Colonic mucosa (tissue), 4 donors: ENCODE measurements at regions not wholly inside any gene's neighbourhood (a gene's known extent, or its start where the extent isn't known, plus 50 kb on each side); places are given as distances from the start of the nearest gene placed in this dataset.

Experiments used
- DNase-seq: peaks from one replicate; pipeline ENCODE4 v3.0.0-alpha.2; 2020
- H3K27ac ChIP-seq: fragments of 200-600 bp; one replicate; pipeline ENCODE4 v1.8.0; 2021
- H3K27me3 ChIP-seq: fragments of 200-600 bp; one replicate; pipeline ENCODE4 v1.8.0; 2021
- H3K36me3 ChIP-seq: fragments of 200-600 bp; one replicate; pipeline ENCODE4 v1.8.0; 2021
- H3K4me1 ChIP-seq: fragments of 200-600 bp; one replicate; pipeline ENCODE4 v1.8.0; 2021; ENCODE audit warnings: mild to moderate bottlenecking
- H3K4me3 ChIP-seq: fragments of 200-600 bp; one replicate; pipeline ENCODE4 v1.8.0; 2021
- H3K9ac ChIP-seq, 2 donors: one replicate each; pipeline ENCODE4 v1.7.0; 2013; ENCODE audit warnings: control low read depth in 2 of 2, low read depth in 2 of 2, low read length in 2 of 2
- H3K9me3 ChIP-seq: fragments of 200-600 bp; one replicate; pipeline ENCODE4 v1.8.0; 2021
- intact Hi-C: fragments of 100-400 bp; cut with DNase I; formaldehyde crosslinking; loops from one replicate; pipeline ENCODE4 v1.14.1; 2022
- TF ChIP-seq, protein P1 (sequence below): fragments of 200-600 bp; IDR thresholded peaks from one replicate; pipeline ENCODE4 v1.8.0; 2022; ENCODE audit warnings: antibody characterized with exemption, mild to moderate bottlenecking
- donor health status: healthy.
- donor health status: DM: no; HTN: no; CAD: no.
- donor health status: DM: no; HTN: no; CAD: no.

GRCh38 chr2:19651466-19651865 is 250.3 kb downstream of the TTC32 start:
- Histone ChIP-seq H3K9me3 (no peaks in the 10 kb centered on the region), H3K27ac (no peak overlapping the region), H3K36me3 (no peaks in the 10 kb centered on the region), H3K9ac (no peak overlapping the region), H3K27me3 (no peaks in the 10 kb centered on the region), H3K4me3 (no peak overlapping the region), H3K4me1 (no peaks in the 10 kb centered on the region)
- no peak for DNase-seq
- TF ChIP-seq, protein P1, sequence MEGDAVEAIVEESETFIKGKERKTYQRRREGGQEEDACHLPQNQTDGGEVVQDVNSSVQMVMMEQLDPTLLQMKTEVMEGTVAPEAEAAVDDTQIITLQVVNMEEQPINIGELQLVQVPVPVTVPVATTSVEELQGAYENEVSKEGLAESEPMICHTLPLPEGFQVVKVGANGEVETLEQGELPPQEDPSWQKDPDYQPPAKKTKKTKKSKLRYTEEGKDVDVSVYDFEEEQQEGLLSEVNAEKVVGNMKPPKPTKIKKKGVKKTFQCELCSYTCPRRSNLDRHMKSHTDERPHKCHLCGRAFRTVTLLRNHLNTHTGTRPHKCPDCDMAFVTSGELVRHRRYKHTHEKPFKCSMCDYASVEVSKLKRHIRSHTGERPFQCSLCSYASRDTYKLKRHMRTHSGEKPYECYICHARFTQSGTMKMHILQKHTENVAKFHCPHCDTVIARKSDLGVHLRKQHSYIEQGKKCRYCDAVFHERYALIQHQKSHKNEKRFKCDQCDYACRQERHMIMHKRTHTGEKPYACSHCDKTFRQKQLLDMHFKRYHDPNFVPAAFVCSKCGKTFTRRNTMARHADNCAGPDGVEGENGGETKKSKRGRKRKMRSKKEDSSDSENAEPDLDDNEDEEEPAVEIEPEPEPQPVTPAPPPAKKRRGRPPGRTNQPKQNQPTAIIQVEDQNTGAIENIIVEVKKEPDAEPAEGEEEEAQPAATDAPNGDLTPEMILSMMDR: no peak
- intact Hi-C loops: no loop called here

- H3K27ac ChIP-seq: no peak overlapping the region
- H3K9me3 ChIP-seq: no peaks in the 10 kb centered on the region
- no peaks in the 10 kb centered on the region for H3K27me3 ChIP-seq
- DNase-seq: no peak
- no peak overlapping the region for H3K9ac ChIP-seq
- H3K4me1 ChIP-seq: no peaks in the 10 kb centered on the region
- H3K36me3 ChIP-seq: no peaks in the 10 kb centered on the region
- H3K4me3 ChIP-seq: no peak overlapping the region
- intact Hi-C loops: no loop called here
- TF ChIP-seq, protein P1: no peak
These were observed 251.9 kb downstream of the TTC32 start for GRCh38 chr2:19649785-19650380.

DNA sequence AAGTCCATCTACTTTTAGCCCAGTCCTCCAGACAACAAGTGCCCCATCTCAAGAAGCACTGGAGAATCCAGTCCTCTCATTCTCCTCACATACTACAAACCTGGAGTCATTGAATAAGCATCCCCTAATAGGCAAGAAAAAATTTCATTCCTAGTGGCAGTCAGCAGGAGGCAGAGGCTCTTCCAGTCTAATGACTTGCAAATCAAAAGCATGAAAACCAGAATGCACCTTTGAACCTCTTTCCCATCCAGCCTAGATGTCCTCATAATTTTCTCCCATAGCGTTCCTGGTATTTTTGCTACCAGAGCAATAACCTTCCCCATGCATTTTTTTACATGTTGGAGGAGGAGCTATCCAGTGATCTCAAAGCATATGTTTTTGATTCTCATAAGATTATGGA is 252.6 kb downstream of the TTC32 start:
- Histone ChIP-seq H3K4me3 (no peak overlapping the region), H3K36me3 (no peaks in the 10 kb centered on the region), H3K9ac (no peak overlapping the region), H3K27me3 (no peaks in the 10 kb centered on the region), H3K27ac (no peak overlapping the region), H3K4me1 (no peaks in the 10 kb centered on the region), H3K9me3 (no peaks in the 10 kb centered on the region)
- TF ChIP-seq, protein P1: no peak
- DNase-seq: no peak
- intact Hi-C loops: no loop called here

- Histone ChIP-seq H3K36me3 (no peaks in the 10 kb centered on the region), H3K27ac (no peak overlapping the region), H3K9ac (no peak overlapping the region), H3K4me1 (no peaks in the 10 kb centered on the region), H3K9me3 (no peaks in the 10 kb centered on the region), H3K27me3 (no peaks in the 10 kb centered on the region), H3K4me3 (no peak overlapping the region)
- no peak for DNase-seq
- intact Hi-C loops: no loop called here
- TF ChIP-seq, protein P1: no peak
These were observed 253.2 kb downstream of the TTC32 start for GRCh38 chr2:19648583-19648982.

DNA sequence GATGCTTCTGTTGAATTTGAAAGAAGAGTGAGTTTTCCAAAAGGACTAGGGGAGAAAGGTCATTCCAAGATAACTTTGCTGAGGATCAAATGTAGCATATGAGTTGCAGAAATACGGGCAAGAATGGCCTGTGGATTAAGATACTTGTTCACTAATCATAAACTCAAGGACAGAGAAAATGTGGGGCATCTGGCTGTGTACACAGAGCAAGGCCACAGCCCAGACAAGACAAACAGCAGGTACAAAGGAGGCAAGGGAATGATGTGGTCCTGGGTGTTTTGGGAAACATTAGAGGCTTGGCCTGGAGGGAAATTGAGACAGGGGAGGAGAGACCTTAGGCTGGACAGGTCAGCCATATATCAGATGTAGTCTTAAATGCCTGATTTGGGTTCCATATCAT is 254.8 kb downstream of the TTC32 start:
- H3K27ac ChIP-seq: no peak overlapping the region
- TF ChIP-seq, protein P1: no peak
- no peak for DNase-seq
- H3K4me1 ChIP-seq: no peaks in the 10 kb centered on the region
- H3K27me3 ChIP-seq: no peaks in the 10 kb centered on the region
- intact Hi-C loops: no loop called here
- no peak overlapping the region for H3K4me3 ChIP-seq
- H3K9me3 ChIP-seq: no peaks in the 10 kb centered on the region
- no peaks in the 10 kb centered on the region for H3K36me3 ChIP-seq
- H3K9ac ChIP-seq: no peak overlapping the region
